ENCODE measurements at regions not wholly inside any gene's neighbourhood (a gene's known extent, or its start where the extent isn't known, plus 50 kb on each side); places are given as distances from the start of the nearest gene placed in this dataset.

DNA sequence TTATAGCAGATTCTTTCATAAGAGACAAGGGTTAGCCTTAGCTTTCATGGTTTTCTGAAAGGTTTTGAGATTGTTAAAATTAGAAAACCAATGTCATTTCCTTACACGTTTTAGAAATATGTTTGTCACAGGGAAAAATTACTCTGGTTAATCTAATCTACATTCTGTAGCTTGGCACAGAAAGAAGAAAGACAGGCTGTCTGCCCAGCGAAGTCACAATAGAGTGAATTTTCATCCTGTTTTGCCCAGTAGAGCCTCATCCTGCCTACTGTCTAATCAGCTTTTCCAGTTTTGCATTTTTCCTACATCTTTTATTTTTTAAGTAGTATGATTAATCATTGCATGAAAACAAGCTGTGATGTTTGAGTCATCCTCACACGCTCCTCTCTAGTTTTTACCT is 688.8 kb downstream of the MTRR start:
- dilution Hi-C loops (cut with MboI; ENCODE audit: extremely low pct_ligation_motif_present, low sequenced_read_pairs) = no loop called here
- no peak for FAIRE-seq
- H3K27me3 ChIP-seq (ENCODE audit: control insufficient read depth, extremely low read depth, insufficient read depth, low read length) = no peaks in the 10 kb centered on the region

DNA sequence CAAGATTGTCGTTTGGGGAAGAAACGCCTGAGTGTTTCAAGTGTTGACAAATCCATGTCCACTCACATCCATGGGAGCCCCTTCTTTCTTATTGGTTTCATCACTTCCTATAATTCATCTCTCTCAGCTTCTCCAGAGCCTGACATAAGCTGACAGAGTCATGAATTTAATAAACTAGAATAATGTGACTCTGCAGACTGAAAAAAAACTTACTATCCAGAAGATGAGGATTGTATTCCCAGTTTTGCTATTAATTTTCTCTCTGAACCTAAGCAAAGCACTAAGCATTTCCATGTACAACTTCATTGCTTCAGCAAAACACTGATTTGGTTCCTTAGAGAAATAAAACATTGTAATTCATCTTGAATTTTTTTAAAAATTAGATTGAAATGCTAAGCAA is 691.8 kb downstream of the MTRR start:
- H3K9ac ChIP-seq (ENCODE audit: control insufficient read depth, extremely low read depth, insufficient read depth, low read length) = no peak overlapping the region
- no peak overlapping the region for H2AFZ ChIP-seq (ENCODE audit: control insufficient read depth, low read length)
- no peaks in the 10 kb centered on the region for H3K27me3 ChIP-seq (ENCODE audit: control insufficient read depth, extremely low read depth, insufficient read depth, low read length)
- H3K4me2 ChIP-seq (ENCODE audit: control insufficient read depth, extremely low read depth, insufficient read depth, low read depth, low read length) = no peak overlapping the region
- no peak overlapping the region for H3K27ac ChIP-seq (ENCODE audit: control insufficient read depth, insufficient read depth, low read length)
- no peak for DNase-seq (ENCODE audit: low read depth, low spot score)
- H3K4me3 ChIP-seq (ENCODE audit: control insufficient read depth in 2 of 3, extremely low read depth in 1 of 3, insufficient read depth in 2 of 3, low read depth in 1 of 3, low read length in 3 of 3) = no peak overlapping the region
- no peaks in the 10 kb centered on the region for H3K9me1 ChIP-seq (ENCODE audit: control insufficient read depth, extremely low read depth, insufficient read depth, low read length)
- TF ChIP-seq EZH2 (IDR thresholded peaks at IDR 0.05; ENCODE audit: low read length) = no peak
- TF ChIP-seq, protein P1, sequence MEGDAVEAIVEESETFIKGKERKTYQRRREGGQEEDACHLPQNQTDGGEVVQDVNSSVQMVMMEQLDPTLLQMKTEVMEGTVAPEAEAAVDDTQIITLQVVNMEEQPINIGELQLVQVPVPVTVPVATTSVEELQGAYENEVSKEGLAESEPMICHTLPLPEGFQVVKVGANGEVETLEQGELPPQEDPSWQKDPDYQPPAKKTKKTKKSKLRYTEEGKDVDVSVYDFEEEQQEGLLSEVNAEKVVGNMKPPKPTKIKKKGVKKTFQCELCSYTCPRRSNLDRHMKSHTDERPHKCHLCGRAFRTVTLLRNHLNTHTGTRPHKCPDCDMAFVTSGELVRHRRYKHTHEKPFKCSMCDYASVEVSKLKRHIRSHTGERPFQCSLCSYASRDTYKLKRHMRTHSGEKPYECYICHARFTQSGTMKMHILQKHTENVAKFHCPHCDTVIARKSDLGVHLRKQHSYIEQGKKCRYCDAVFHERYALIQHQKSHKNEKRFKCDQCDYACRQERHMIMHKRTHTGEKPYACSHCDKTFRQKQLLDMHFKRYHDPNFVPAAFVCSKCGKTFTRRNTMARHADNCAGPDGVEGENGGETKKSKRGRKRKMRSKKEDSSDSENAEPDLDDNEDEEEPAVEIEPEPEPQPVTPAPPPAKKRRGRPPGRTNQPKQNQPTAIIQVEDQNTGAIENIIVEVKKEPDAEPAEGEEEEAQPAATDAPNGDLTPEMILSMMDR (optimal IDR thresholded peaks at IDR 0.05 in 1 of 3, IDR thresholded peaks at IDR 0.05 in 1 of 3, conservative IDR thresholded peaks at IDR 0.05 in 1 of 3; ENCODE audit: extremely low read depth in 1 of 3, insufficient read depth in 2 of 3, low read length in 3 of 3) = no peak
- no peaks in the 10 kb centered on the region for H3K79me2 ChIP-seq (ENCODE audit: control insufficient read depth, insufficient read depth, low read length)
- H4K20me1 ChIP-seq (ENCODE audit: control insufficient read depth, extremely low read depth, insufficient read depth, low read length) = no peaks in the 10 kb centered on the region
- no peaks in the 10 kb centered on the region for H3K36me3 ChIP-seq (ENCODE audit: control insufficient read depth in 2 of 2, extremely low read depth in 1 of 2, insufficient read depth in 2 of 2, low read length in 2 of 2)
- no peak for FAIRE-seq
- H3K9me3 ChIP-seq (ENCODE audit: control insufficient read depth, low read depth, low read length) = no peaks in the 10 kb centered on the region
- no peaks in the 10 kb centered on the region for H3K4me1 ChIP-seq (ENCODE audit: control insufficient read depth, extremely low read depth, insufficient read depth, low read length)
- dilution Hi-C loops (cut with MboI; ENCODE audit: extremely low pct_ligation_motif_present, low sequenced_read_pairs) = no loop called here

More for the DNA sequence above, 688.8 kb downstream of the MTRR start:
- Histone ChIP-seq H3K27ac (ENCODE audit: control insufficient read depth, insufficient read depth, low read length) (no peak overlapping the region), H3K36me3 (ENCODE audit: control insufficient read depth in 2 of 2, extremely low read depth in 1 of 2, insufficient read depth in 2 of 2, low read length in 2 of 2) (no peaks in the 10 kb centered on the region), H4K20me1 (ENCODE audit: control insufficient read depth, extremely low read depth, insufficient read depth, low read length) (no peaks in the 10 kb centered on the region), H3K4me1 (ENCODE audit: control insufficient read depth, extremely low read depth, insufficient read depth, low read length) (no peaks in the 10 kb centered on the region), H3K4me2 (ENCODE audit: control insufficient read depth, extremely low read depth, insufficient read depth, low read depth, low read length) (no peak overlapping the region), H3K79me2 (ENCODE audit: control insufficient read depth, insufficient read depth, low read length) (no peaks in the 10 kb centered on the region), H3K9me1 (ENCODE audit: control insufficient read depth, extremely low read depth, insufficient read depth, low read length) (no peaks in the 10 kb centered on the region), H2AFZ (ENCODE audit: control insufficient read depth, low read length) (no peak overlapping the region), H3K4me3 (ENCODE audit: control insufficient read depth in 2 of 3, extremely low read depth in 1 of 3, insufficient read depth in 2 of 3, low read depth in 1 of 3, low read length in 3 of 3) (no peak overlapping the region), H3K9me3 (ENCODE audit: control insufficient read depth, low read depth, low read length) (no peaks in the 10 kb centered on the region), H3K9ac (ENCODE audit: control insufficient read depth, extremely low read depth, insufficient read depth, low read length) (no peak overlapping the region)
- no peak for DNase-seq (ENCODE audit: low read depth, low spot score)
- no peak for TF ChIP-seq EZH2 (IDR thresholded peaks at IDR 0.05; ENCODE audit: low read length)
- TF ChIP-seq, protein P1 (optimal IDR thresholded peaks at IDR 0.05 in 1 of 3, IDR thresholded peaks at IDR 0.05 in 1 of 3, conservative IDR thresholded peaks at IDR 0.05 in 1 of 3; ENCODE audit: extremely low read depth in 1 of 3, insufficient read depth in 2 of 3, low read length in 3 of 3) = no peak

Data from keratinocyte (primary cell).